GM23338 (cell line): ENCODE measurements at regions not wholly inside any gene's neighbourhood (a gene's known extent, or its start where the extent isn't known, plus 50 kb on each side); places are given as distances from the start of the nearest gene placed in this dataset.

Source experiments
- ATAC-seq: fragments of 200-7000 bp; cut with Tn5 transposase; 3 replicates; pipeline ENCODE4 v1.9.1; 2020
- DNase-seq: peaks from one replicate; pipeline ENCODE4 v3.0.0-alpha.2; 2015; ENCODE audit warnings: low spot score
- H2AFZ ChIP-seq: fragments of 200-600 bp; sonication (generic); 2 replicates; pipeline ENCODE4 v1.8.0; 2016; ENCODE audit warnings: antibody characterized with exemption, mild to moderate bottlenecking, moderate library complexity
- H3F3A ChIP-seq: fragments of 200-600 bp; sonication (generic); replicated peaks from 2 replicates; pipeline ENCODE4 v1.8.0; 2017; ENCODE audit warnings: antibody characterized with exemption, mixed run types, low read depth
- H3K27ac ChIP-seq: fragments of 200-600 bp; sonication (generic); 2 replicates; pipeline ENCODE4 v1.6.1; 2016; ENCODE audit warnings: low read depth
- H3K27me3 ChIP-seq: fragments of 200-600 bp; sonication (generic); 2 replicates; pipeline ENCODE4 v1.8.0; 2016; ENCODE audit warnings: mild to moderate bottlenecking, mixed run types, moderate library complexity; ENCODE audit not compliant: insufficient read depth
- H3K36me3 ChIP-seq: fragments of 200-600 bp; sonication (generic); 2 replicates; pipeline ENCODE4 v1.8.0; 2016; ENCODE audit warnings: mild to moderate bottlenecking; ENCODE audit not compliant: insufficient read depth
- H3K4me1 ChIP-seq: fragments of 200-600 bp; sonication (generic); 2 replicates; pipeline ENCODE4 v1.8.0; 2016; ENCODE audit warnings: mild to moderate bottlenecking, moderate library complexity; ENCODE audit not compliant: insufficient read depth
- H3K4me2 ChIP-seq: fragments of 200-600 bp; sonication (generic); 2 replicates; pipeline ENCODE4 v1.7.1; 2017; ENCODE audit warnings: mixed run types
- H3K4me3 ChIP-seq: fragments of 200-600 bp; sonication (generic); 2 replicates; pipeline ENCODE4 v1.6.1; 2016; ENCODE audit warnings: mixed run types
- H3K79me2 ChIP-seq: fragments of 200-600 bp; sonication (generic); replicated peaks from 2 replicates; pipeline ENCODE4 v1.8.0; 2017; ENCODE audit warnings: mild to moderate bottlenecking; ENCODE audit not compliant: insufficient read depth
- H3K9me2 ChIP-seq: fragments of 200-600 bp; sonication (generic); 2 replicates; pipeline ENCODE4 v1.8.0; 2017; ENCODE audit not compliant: insufficient read depth
- H4K20me1 ChIP-seq: fragments of 200-600 bp; sonication (generic); replicated peaks from 2 replicates; pipeline ENCODE4 v1.8.0; 2017; ENCODE audit warnings: mild to moderate bottlenecking; ENCODE audit not compliant: insufficient read depth
- H3K27ac Mint-ChIP-seq: 2 replicates; pipeline ENCODE4 v1.8.0; 2020; ENCODE audit warnings: inconsistent platforms, mild to moderate bottlenecking, moderate library complexity, mixed read lengths
- H3K27me3 Mint-ChIP-seq: 3 replicates; pipeline ENCODE4 v1.8.0; 2022; ENCODE audit warnings: low read depth, mild to moderate bottlenecking, moderate library complexity, mixed read lengths, inconsistent platforms; ENCODE audit not compliant: insufficient read depth, poor library complexity
- H3K36me3 Mint-ChIP-seq: 3 replicates; pipeline ENCODE4 v1.8.0; 2021; ENCODE audit warnings: low read depth, mild to moderate bottlenecking, inconsistent platforms, moderate library complexity, mixed read lengths
- H3K4me1 Mint-ChIP-seq: 3 replicates; pipeline ENCODE4 v1.8.0; 2020; ENCODE audit warnings: mild to moderate bottlenecking, inconsistent platforms, mixed read lengths
- H3K4me3 Mint-ChIP-seq: 3 replicates; pipeline ENCODE4 v1.8.0; 2021; ENCODE audit warnings: moderate library complexity, mild to moderate bottlenecking, inconsistent platforms, mixed read lengths
- H3K9me3 Mint-ChIP-seq: 3 replicates; pipeline ENCODE4 v1.8.0; 2020; ENCODE audit warnings: moderate library complexity, mild to moderate bottlenecking, inconsistent platforms, mixed read lengths
- CREB1 ChIP-seq: fragments of 250-450 bp; sonication (Bioruptor Pico); IDR thresholded peaks from 2 replicates; pipeline ENCODE4 v1.5.0; 2020; ENCODE audit warnings: low read depth, mild to moderate bottlenecking, moderate library complexity
- CTCF ChIP-seq, 2 experiments: fragments of 200-600 bp in 1 of 2; sonication (generic) in 1 of 2; conservative IDR thresholded peaks; 2 replicates each; pipeline versions ENCODE4 v1.5.1 to v1.6.1; 2016 to 2017; ENCODE audit warnings: antibody characterized with exemption in 2 of 2, low read depth in 2 of 2, mild to moderate bottlenecking in 2 of 2, moderate library complexity in 1 of 2
- ETS1 ChIP-seq: IDR thresholded peaks from 2 replicates; pipeline ENCODE4 v1.6.1; 2016; ENCODE audit warnings: antibody characterized with exemption
- EZH2phosphoT487 ChIP-seq: fragments of 200-600 bp; sonication (generic); IDR thresholded peaks from one replicate; pipeline ENCODE4 v1.8.1; 2018; ENCODE audit warnings: antibody characterized with exemption; ENCODE audit not compliant: unreplicated experiment
- NANOG ChIP-seq: IDR thresholded peaks from 2 replicates; pipeline ENCODE4 v1.6.1; 2016; ENCODE audit warnings: antibody characterized with exemption, borderline replicate concordance

GRCh38 chr22:19576460-19577421, 52.5 kb upstream of the CLDN5 start:
- peak; percentile 89 for ATAC-seq
- H3K36me3 Mint-ChIP-seq: no peaks in the 10 kb centered on the region
- Histone ChIP-seq H3K27me3 (no peaks in the 10 kb centered on the region), H3K4me3 (no peak overlapping the region), H3K27ac (no peak overlapping the region), H3F3A (no peaks in the 10 kb centered on the region), H4K20me1 (no peaks in the 10 kb centered on the region), H2AFZ (peak overlapping the region; percentile 69; the same call in 1 of the 2 replicates), H3K4me2 (no peak overlapping the region), H3K36me3 (no peaks in the 10 kb centered on the region), H3K79me2 (no peaks in the 10 kb centered on the region), H3K4me1 (no peaks in the 10 kb centered on the region), H3K9me2 (no peaks in the 10 kb centered on the region)
- H3K4me1 Mint-ChIP-seq: peaks cover 23% of the 10 kb centered on the region
- no peak overlapping the region for H3K4me3 Mint-ChIP-seq
- no peak overlapping the region for H3K27ac Mint-ChIP-seq
- peak; percentile 33 for DNase-seq
- no peak for TF ChIP-seq NANOG
- peak in 1 of 2 experiments; percentile 57; a peak in 2 of 4 replicates for TF ChIP-seq CTCF (conservative IDR thresholded peaks at IDR 0.05; ENCODE audit: low read depth in 2 of 2)
- TF ChIP-seq CREB1 (CRISPR knock-in tag): no peak
- no peak for TF ChIP-seq EZH2phosphoT487
- peaks cover 4% of the 10 kb centered on the region for H3K27me3 Mint-ChIP-seq
- no peaks in the 10 kb centered on the region for H3K9me3 Mint-ChIP-seq

DNA sequence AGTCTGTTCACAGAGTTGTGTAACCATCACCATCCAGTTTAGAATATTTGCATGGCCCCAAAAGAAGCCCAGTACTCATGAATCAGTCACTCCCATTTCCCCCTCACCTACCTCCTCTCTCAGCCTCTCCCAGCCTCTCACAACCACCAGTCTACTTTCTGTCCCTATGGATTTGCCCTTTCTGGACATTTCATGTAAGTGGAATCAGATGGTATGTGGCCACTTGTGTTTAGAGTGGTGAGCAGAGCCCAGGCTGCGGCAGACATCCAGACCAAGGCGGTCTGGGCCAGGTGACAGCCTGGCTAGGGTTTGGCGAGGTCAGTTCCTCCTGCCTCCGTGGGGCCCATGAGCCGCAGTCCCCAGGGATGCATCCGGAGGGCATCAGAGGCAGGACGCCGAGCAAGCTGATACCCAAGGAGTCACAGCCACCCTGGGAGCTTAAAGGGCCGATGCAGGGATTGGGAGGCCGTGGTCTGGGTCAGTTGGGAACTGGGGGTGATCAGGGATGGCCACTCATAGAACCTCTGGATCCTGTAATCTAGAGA, 53.3 kb upstream of the CLDN5 start:
- no peak overlapping the region for H3K4me3 ChIP-seq
- no peaks in the 10 kb centered on the region for H3K79me2 ChIP-seq
- ATAC-seq: peak; percentile 67
- Mint-ChIP-seq H3K27ac (no peak overlapping the region), H3K36me3 (no peaks in the 10 kb centered on the region), H3K9me3 (no peaks in the 10 kb centered on the region), H3K4me1 (peaks cover 18% of the 10 kb centered on the region), H3K4me3 (no peak overlapping the region), H3K27me3 (peaks cover 4% of the 10 kb centered on the region)
- no peak for TF ChIP-seq ETS1
- 0 out of 4 replicates have a peak, but pooled peaks of 1 of the 2 experiments have one; percentile 3 for TF ChIP-seq CTCF (conservative IDR thresholded peaks at IDR 0.05; ENCODE audit: low read depth in 2 of 2)
- no peaks in the 10 kb centered on the region for H3F3A ChIP-seq
- no peak overlapping the region for H3K27ac ChIP-seq
- peak; percentile 24 for DNase-seq
- H3K9me2 ChIP-seq: no peaks in the 10 kb centered on the region
- no peaks in the 10 kb centered on the region for H4K20me1 ChIP-seq
- H3K4me1 ChIP-seq: no peaks in the 10 kb centered on the region
- H3K4me2 ChIP-seq: no peak overlapping the region
- peak overlapping the region; percentile 69; the same call in 1 of the 2 replicates for H2AFZ ChIP-seq
- H3K27me3 ChIP-seq: no peaks in the 10 kb centered on the region
- no peaks in the 10 kb centered on the region for H3K36me3 ChIP-seq
